Midbrain (tissue), 1 donor: ENCODE measurements at regions not wholly inside any gene's neighbourhood (a gene's known extent, or its start where the extent isn't known, plus 50 kb on each side); places are given as distances from the start of the nearest gene placed in this dataset.
"Not testable (repeated sequence)": the region's sequence is repeated elsewhere in the genome, so short reads cannot be mapped to it uniquely, and the experiment has no call there.

ENCODE experiments used
- DNase-seq: peaks from one replicate; lab custom pipeline; 2025; lab: John Stamatoyannopoulos, UW

DNA sequence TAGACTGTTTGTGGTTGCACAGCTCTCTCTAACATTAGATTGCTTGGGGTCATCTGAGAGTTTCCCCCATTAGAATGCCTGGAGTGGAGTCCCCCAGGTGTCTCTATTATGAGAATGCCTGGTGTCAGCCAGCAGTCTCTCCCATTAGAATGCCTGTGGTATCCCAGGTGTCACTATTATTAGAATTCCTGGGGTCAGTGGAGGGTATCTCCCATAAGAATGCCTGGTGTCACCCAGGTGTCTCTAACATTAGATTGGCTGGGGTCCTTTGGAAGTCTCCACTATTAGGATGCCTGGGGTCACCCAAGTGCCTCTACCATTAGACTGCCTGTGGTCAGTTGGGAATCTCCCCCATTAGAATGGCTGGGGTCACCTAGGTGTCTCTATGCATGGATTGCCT is 1495.1 kb downstream of the UQCRFS1 start:
- DNase-seq = no peak

DNA sequence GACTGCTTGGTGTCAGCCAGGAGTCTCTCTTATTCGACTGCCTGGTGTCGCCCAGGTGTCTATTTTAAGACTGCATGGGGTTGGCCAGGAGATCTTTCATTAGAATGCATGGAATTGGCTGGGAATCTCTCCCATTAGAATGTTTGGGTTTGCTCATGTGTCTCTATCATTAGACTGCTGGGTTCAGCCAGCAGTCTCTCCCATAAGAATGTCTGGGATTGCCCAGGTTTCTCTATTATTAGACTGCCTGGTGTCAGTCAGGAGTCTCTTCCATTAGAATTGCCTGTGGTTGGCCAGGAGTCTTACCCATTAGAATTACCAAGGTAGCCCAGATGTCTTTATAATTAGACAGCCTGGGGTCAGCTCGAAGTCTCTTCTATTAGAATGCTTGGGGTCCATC is 1496.0 kb downstream of the UQCRFS1 start:
- DNase-seq = no peak

DNA sequence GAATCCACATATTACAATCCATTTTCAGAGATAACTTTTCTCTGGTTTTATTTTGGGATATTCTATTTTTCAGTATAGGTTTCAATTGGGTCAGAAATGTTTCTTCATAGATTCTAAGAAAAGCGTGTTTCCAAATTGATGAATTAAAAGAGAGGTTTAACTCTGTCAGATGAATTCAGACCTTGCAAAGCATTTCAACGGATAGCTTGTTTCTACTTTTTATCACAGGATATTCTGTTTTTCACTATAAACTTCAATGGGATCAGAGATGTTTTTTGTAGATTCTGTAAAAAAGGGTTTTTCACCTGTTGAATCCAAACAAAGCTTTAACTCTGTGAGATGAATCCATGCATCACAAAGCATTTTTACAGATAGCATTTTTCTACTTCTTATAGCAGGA is 1498.1 kb downstream of the UQCRFS1 start:
- DNase-seq = no peak

DNA sequence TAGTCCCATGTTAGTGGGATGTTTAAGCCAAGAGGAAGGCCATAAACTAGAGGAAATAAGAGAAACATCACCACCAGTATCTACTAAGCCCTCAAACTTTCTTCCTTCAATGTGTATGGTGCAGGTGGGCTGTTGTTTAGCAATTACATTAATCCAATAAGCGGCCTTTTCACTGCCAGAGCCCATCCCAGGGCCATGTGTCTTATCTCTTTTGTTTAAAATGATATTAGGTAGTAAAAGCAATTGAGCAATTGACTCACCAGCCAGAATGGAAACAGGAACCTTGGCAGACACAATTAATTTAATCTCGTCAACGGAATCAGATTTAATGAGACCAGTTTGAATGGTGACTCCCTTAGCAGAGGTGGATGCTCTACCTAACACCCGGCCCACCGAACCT is 1503.5 kb downstream of the UQCRFS1 start:
- DNase-seq = no peak

DNA sequence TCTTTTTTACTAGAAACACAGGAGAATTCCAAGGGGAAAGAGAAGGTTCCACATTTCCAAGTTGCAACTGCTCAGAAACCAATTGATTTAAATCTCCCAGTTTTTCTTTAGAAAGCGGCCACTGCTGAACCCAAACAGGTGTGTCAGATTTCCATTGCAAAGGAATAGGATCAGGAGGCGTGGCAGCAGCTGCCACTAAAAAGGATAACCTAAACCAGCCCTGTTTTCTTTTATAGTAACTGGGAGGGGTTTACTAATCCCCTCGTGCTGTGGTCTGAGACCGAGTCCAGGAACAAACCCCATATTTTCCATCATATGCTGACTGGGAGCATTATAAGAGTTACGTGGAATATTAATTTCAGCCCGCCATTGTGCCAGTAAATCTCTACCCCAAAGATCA is 1504.0 kb downstream of the UQCRFS1 start:
- DNase-seq = not testable (repeated sequence)

DNA sequence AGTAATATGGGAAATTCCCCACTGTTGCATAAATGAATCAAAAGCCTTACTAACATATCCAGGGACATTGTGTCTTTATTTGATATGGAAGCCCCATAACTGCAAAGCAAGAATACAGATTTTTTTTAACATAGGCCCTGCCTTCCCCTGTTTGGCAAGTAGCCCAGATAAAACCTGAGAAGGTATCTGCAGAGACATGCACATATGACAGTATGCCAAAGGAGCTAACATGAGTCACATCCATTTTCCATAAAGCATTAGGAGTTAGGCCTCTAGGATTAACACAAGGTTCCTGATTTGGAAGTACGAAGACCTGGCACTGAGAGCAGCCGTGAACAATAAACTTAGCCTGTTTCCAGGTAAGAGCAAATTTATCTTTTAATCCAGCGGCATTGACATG is 1505.9 kb downstream of the UQCRFS1 start:
- not testable (repeated sequence) for DNase-seq

DNA sequence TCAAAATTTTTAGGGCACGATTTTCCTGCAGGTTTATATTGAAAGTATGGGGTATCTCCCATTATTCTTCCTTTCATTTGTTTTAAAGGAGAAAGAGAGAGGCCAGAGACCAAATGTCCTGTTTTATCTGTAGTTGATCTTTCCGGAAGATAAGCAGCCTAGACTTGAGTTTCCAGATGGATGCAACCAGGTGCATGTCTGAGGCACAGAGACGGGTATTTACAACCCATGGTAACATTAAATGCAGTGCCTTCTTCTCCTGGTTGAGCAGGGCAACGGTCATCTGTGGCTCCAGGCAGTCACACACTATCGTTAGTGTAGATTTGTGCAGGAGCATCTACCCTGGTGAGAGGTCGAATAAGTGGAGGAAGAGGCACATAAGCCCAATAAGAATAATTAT is 1507.1 kb downstream of the UQCRFS1 start:
- DNase-seq = no peak

DNA sequence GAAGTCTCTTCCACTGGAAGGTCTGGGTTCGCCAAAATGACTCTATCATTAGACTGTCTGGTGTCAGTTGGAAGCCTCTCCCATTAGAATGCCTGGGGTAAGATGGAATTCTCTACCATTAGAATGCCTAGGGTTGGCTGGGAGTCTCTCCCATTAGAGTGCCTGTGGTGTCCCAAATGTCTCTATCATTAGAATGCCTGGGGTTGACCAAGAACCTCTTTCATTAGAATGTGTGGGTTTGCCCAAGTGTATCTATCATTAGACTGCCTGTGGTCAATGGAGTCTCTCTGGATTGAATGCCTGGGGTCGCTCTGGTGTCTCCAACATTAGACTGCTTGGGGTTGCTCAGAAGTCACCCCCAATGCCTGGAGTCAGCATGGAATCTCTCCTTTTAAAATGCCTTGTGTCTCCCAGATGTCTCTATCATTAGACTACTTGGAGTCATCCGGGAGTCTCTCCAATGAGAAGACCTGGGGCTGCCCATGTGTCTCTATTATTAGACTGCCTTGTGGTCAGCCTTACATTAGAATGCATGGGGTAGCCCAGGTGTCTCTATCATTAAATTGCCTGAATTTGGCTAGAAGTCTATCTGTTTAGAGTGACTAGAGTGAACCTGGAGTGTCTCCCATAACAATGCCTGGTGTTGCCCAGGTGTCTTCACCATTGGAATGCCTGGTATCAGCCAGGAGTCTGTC is 1518.4 kb downstream of the UQCRFS1 start:
- DNase-seq = no peak

DNA sequence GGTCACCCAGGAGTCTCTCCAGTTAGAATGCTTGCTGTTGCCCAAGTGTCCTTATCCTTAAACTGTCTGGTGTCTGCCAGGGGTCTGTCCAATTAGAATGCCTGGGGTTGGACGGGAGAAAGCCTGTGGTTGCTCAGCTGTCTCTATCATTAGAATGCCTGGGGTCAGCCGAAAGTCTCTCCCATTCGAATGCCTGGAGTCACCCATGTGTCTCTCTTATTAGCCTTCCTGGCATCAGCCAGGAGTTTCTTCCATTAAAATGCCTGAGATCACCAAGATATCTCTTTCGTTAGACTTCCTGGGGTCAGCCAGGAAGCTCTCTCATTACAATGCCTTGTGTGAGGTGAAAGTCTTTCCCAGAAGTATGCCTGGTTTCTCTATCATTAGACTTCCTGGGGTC is 1521.0 kb downstream of the UQCRFS1 start:
- DNase-seq = no peak

DNA sequence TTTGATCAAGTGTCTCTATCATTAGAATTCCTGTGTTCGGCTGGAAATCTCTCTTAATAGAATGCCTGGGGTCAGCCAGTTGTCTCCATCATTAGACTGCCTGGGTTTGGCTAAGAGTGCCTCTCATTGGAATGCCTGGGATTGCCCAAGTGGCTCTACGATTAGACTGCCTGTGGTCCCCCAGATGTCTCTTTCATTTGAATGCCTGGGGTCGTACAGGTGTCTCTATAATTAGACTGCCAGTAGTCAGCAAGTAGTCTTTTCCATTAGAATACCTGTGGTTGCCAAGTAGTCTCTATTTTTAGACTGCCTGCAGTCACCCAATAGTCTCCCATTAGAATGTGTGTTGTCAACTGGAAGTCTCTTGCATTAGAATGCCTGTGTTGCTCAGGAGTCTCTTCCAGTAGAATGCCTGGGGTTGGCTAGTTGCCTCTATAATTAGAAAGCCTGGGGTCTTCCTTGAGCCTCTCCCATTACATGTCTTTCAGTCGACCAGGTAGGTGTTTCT is 1523.2 kb downstream of the UQCRFS1 start:
- no peak for DNase-seq

DNA sequence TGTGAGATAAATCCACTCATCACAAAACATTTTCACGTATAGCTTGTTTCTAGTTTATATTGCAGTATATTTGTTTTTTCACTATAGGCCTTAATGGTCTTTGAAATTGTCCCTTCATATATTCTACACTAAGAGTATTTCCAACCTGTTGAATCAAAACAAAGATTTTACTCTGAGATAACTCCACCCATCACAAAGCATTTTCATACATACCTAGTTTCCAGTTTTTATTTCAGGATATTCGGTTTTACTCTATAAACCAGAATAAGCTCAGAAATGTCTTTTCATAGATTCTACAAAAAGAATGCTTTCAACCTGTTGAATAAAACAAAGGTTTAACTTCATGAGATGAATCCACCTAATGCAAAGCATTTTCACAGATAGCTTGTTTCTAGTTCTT is 1528.7 kb downstream of the UQCRFS1 start:
- DNase-seq = no peak

DNA sequence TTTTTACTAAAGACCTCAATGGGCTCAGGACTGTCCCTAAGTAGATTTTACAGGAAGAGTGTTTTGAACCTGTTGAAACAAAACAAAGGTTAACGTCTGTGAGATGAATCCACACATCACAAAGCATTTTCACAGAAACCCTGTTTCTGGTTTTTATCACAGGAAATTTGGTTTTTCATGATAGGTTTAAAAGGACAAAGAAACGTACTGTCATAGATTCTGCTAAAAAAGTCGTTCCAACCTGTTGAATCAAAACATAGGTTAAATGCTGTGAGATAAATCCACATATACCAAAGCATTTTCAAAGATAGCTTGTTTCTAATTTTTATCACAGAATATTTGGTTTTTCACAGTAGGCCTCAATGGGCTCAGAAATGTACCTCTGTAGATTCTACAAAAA is 1531.0 kb downstream of the UQCRFS1 start:
- no peak for DNase-seq

DNA sequence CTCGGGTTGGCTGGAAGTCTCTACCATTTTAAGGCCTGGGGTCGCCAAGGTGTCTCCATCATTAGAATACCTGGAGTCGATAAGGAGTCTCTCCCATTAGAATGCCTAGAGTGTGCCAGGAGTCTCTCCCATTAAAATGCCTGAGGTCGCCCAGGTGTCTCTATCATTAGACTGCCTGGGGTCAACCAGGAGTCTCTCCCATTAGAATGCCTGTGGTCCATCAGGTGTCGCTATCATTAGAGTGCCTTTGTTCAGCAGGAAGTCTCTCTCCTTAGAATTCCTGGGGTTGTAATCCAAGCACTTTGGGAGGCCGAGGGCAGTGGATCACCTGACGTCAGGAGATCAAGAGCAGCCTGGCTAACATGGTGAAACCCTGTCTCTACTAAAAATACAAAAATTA is 1533.0 kb downstream of the UQCRFS1 start:
- DNase-seq = no peak

DNA sequence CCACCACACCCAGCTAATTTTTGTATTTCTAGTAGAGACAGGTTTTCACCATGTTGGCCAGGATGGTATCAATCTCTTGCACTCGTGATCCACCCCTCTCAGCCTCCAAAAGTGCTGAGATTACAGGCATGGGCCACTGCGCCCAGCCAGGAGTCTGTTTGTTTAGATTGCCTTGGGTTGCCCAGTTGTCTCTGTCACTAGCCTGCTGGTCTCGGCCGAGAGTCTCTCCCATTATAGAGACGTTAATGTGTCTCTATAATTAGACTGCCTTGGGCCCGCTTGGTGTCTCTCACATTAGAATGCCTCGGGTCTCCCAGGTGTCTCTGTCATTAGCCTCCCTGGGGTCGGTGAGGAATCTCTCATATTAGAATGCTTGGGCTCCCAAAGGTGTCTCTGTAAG is 1533.6 kb downstream of the UQCRFS1 start:
- no peak for DNase-seq

DNA sequence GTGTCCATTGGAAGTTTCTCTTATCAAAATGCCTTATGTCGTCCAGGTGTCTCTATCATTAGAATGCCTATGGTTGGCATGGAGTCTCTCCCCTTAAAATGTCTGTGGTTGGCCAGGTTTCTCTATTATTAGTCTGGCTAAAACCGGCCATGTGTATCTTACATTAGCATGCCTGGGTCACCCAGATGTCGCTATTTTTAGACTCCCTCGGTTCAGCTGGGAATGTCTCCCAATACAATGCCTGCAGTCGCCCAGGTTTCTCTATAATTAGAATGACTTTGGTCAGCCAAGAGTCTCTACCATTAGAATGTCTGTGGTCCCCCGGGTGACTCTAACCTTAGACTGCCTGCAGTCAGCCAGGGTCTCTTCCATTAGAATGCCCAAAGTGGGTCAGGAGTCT is 1536.1 kb downstream of the UQCRFS1 start:
- DNase-seq = no peak

DNA sequence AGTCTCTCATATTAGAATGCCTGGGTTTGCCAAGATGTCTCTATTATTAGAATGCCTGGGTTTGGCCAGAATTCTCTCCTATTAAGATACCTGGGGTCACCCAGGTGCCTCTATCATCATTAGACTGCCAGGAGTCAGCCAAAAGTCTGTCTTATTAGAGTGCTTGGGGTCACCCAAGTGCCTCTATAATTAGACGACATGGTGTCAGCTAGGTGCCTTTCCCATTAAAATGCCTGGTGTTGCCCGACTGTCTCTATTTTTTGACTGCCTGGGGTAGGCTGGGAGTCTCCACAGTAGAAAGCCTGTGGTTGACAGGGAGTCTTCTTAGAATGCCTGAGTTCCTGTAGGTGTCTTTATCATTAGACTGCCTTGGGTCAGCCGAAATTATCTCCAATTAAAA is 1536.6 kb downstream of the UQCRFS1 start:
- DNase-seq = no peak

DNA sequence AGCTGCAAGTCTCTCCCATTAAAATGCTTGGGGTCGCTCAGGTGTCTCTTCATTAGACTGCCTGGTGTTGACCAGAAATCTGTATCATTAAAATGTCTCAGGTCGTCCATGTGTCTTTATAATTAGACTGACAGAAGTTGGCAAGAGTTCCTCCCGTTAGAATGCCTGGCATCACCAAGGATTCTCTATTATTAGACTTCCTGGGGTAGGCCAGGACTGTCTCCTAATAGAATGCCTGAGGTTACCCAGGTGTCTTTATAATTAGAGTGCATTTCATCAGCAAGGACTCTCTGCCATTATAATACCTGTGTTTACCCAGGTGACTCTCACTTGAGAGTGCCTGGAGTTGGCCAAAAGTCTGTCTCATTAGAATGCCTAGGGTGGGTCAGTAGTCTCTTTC is 1537.2 kb downstream of the UQCRFS1 start:
- DNase-seq = no peak

DNA sequence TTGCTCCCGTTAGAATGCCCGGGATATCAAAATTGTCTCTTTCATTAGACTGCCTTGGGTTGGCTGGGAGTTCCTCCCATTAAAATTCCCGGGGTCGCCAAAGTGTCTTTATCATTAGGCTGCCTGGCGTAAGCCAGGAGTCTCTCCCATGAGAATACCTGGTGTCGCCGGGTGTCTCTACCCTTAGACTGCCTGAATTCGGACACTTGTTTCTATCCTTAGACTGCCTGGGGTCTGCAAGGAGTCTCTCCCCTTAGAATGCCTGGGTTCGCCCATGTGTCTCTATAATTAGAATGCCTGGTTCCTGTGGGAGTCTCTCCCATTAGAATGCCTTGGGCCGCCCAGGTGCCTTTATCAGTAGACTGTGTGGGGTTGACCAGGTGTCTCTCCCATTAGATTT is 1538.2 kb downstream of the UQCRFS1 start:
- no peak for DNase-seq

DNA sequence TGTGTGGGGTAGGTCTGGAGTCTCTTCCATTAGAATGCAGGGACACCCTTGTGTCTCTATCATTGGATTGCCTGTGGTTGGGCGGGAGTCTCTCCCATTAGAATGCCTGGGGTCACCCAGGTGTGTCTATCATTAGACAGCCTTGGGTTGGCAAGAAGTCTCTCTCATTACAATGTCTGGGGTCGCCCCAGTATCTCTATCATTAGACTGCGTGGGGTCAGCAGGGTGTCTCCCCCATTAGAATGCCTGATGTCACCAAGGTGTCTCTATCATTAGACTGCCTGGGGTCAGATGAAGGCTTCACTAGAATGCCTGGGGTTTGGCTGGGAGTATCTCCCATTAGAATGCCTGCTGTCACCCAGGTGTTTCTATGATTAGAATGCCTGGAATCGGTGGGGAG is 1539.0 kb downstream of the UQCRFS1 start:
- no peak for DNase-seq

DNA sequence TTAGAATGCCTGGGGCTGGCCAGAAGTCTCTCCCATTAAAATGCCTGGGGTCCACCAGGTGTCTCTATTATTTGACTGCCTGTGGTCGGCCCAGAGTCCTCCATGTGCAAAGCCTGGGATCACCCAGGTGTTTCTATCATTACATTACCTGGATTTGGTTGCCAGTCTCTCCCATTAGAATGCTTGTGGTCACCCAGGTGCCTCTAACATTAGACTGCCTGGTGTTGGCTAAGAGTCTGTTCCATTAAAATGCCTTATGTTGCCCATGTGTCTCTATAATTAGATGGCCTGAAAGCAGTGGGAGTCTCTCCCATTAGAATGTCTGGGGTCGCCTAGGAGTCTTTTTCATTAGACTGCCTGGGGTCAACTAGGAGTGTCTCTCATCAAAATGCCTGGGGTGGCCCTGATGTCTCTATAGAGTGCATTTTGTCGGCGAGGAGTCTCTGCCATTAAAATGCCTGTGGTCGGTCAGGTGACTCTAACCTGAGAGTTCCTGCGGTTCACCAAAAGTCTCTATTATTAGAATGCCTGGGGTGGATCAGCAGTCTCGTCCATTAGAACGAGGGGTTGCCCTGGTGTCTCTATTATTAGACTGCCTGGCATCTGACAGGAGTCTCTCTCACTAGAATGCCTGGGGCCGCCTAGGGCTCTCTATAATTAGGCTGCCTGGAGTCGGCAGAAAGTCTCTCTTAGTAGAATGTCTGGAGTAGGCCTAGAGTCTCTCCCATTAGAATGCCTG is 1540.5 kb downstream of the UQCRFS1 start:
- DNase-seq = no peak

DNA sequence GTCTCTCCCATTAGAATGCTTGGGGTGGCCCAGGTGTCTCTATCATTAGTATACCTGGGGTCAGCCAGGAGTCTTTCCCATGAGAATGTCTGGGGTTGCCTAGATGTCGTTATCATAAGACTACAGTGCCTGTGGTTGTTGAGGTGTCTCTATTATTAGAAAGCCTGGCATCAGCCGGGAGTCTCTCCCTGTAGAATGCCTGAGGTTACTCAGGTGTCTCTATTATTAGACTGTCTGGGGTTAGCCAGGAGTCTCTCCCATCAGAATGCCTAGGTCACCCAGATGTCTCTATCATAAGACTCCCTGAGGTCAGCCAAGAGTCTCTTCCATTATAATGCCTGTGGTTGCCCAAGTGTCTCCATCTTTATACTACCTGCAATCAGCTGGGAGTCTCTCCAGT is 1541.1 kb downstream of the UQCRFS1 start:
- DNase-seq = no peak

DNA sequence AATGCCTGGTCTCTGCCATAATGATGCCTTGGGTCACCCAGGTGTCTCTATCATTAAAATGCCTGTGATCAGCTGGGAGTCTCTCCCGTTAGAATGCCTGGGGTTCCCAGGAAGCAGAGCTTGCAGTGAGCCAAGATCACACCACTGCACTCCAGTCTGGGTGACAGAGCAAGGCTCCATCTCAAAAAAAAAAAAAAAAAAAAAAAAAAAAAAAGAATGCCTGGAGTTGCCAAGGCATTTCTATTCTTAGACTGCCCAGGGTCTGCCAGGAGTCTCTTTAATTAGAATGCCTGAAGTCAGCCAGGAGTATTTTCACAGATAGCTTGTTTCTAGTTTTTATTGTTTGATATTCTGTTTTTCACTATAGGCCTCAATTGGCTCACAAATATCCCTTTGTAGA is 1552.5 kb downstream of the UQCRFS1 start:
- no peak for DNase-seq

DNA sequence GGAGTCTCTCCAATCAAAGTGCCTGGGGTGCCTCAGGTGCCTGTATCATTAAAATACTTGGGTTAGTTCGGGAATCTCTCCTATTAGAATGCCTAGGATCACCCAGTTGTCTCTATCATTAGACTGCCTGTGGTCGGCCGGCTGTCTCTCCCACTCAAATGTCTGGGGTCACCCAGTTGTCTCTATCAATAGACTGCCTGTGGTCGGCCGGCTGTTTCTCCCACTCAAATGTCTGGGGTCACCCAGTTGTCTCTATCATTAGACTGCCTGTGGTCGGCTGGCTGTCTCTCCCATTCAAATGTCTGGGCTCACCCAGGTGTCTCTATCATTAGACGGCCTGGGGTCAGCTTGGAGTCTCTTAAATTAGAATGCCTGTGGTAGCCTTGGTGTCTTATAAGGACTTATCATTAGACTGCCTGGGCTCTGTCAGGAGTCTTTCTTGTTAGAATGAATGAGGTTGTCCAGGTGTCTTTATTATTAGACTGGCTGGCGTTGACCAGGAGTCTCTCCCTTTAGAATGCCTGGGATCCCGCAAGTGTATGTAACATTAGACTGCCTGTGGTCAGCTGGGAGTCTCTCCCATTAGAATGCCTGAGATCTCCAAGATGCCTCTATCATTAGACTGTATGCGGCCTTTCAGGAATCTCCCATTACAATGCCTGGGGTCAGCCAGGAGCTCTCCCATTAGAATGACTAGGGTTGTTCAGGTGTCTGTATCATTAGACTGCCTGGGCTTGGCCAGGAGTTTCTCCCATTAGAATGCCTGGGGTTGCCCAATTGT is 1555.5 kb downstream of the UQCRFS1 start:
- DNase-seq = no peak
